SK-N-SH treated with all-trans-retinoic acid at 6 μM for 48 hours (cell line): ENCODE measurements at regions not wholly inside any gene's neighbourhood (a gene's known extent, or its start where the extent isn't known, plus 50 kb on each side); places are given as distances from the start of the nearest gene placed in this dataset.

Experiments
- ATAC-seq: fragments of 200-7000 bp; cut with Tn5 transposase; 3 replicates; pipeline ENCODE4 v1.9.1; 2020; ENCODE audit warnings: mild to moderate bottlenecking, moderate library complexity
- ARNTL ChIP-seq: fragments of 450-650 bp; formaldehyde crosslinking; IDR thresholded peaks from 2 replicates; pipeline ENCODE4 v1.5.0; 2020; ENCODE audit warnings: low read depth, mild to moderate bottlenecking, moderate library complexity, borderline replicate concordance
- BACH2 ChIP-seq: fragments of 250-450 bp; sonication (Bioruptor Pico); IDR thresholded peaks from 2 replicates; pipeline ENCODE4 v1.9.0; 2021; ENCODE audit warnings: mild to moderate bottlenecking, borderline replicate concordance
- ESRRG ChIP-seq: fragments of 250-450 bp; sonication (Bioruptor Pico); IDR thresholded peaks from 2 replicates; pipeline ENCODE4 v1.6.1; 2021; ENCODE audit warnings: mild to moderate bottlenecking
- GLIS3 ChIP-seq: fragments of 250-450 bp; sonication (Bioruptor Pico); IDR thresholded peaks from 2 replicates; pipeline ENCODE4 v1.5.0; 2020; ENCODE audit warnings: mild to moderate bottlenecking, moderate library complexity
- ISL1 ChIP-seq: fragments of 250-450 bp; sonication (Bioruptor Pico); IDR thresholded peaks from 2 replicates; pipeline ENCODE4 v2.1.2; 2022; ENCODE audit warnings: mild to moderate bottlenecking, moderate library complexity
- PPARA ChIP-seq: fragments of 250-450 bp; sonication (Bioruptor Pico); IDR thresholded peaks from 2 replicates; pipeline ENCODE4 v1.5.0; 2020; ENCODE audit warnings: mild to moderate bottlenecking, borderline replicate concordance
- RARB ChIP-seq: fragments of 250-450 bp; sonication (Bioruptor Pico); IDR thresholded peaks from 2 replicates; pipeline ENCODE4 v1.8.0; 2021; ENCODE audit warnings: mild to moderate bottlenecking, moderate library complexity
- SNAI2 ChIP-seq: fragments of 250-450 bp; sonication (Bioruptor Pico); IDR thresholded peaks from 2 replicates; pipeline ENCODE4 v1.5.0; 2020; ENCODE audit warnings: mild to moderate bottlenecking, moderate library complexity
- TCF4 ChIP-seq: fragments of 250-450 bp; sonication (Bioruptor Pico); IDR thresholded peaks from 2 replicates; pipeline ENCODE4 v1.8.0; 2021; ENCODE audit warnings: mild to moderate bottlenecking, moderate library complexity, borderline replicate concordance
- TOX ChIP-seq: fragments of 250-450 bp; sonication (Bioruptor Pico); IDR thresholded peaks from 2 replicates; pipeline ENCODE4 v1.8.0; 2021; ENCODE audit warnings: mild to moderate bottlenecking, moderate library complexity, borderline replicate concordance
- ZC3H10 ChIP-seq: fragments of 250-450 bp; sonication (Bioruptor Pico); IDR thresholded peaks from 2 replicates; pipeline ENCODE4 v1.5.1; 2021; ENCODE audit warnings: mild to moderate bottlenecking, moderate library complexity
- ZFP3 ChIP-seq: fragments of 250-450 bp; sonication (Bioruptor Pico); IDR thresholded peaks from 2 replicates; pipeline ENCODE4 v1.5.0; 2020; ENCODE audit warnings: mild to moderate bottlenecking, moderate library complexity
- ZNF565 ChIP-seq: fragments of 450-650 bp; formaldehyde crosslinking; conservative IDR thresholded peaks from 2 replicates; pipeline ENCODE4 v1.5.0; 2020; ENCODE audit warnings: low read depth, mild to moderate bottlenecking, moderate library complexity
- ZNF8 ChIP-seq: fragments of 450-650 bp; formaldehyde crosslinking; IDR thresholded peaks from 2 replicates; pipeline ENCODE4 v1.5.0; 2020; ENCODE audit warnings: mild to moderate bottlenecking, moderate library complexity
- TF ChIP-seq, protein P1 (sequence below): fragments of 250-450 bp; sonication (Bioruptor Pico); IDR thresholded peaks from 2 replicates; pipeline ENCODE4 v1.5.1; 2020; ENCODE audit warnings: low read depth, mild to moderate bottlenecking, moderate library complexity
- TF ChIP-seq, protein P2 (sequence below): fragments of 250-450 bp; sonication (Bioruptor Pico); IDR thresholded peaks from 2 replicates; pipeline ENCODE4 v1.5.0; 2020; ENCODE audit warnings: mild to moderate bottlenecking, moderate library complexity
- TF ChIP-seq, protein P3 (sequence below): fragments of 250-450 bp; sonication (Bioruptor Pico); IDR thresholded peaks from 2 replicates; pipeline ENCODE4 v1.8.0; 2021; ENCODE audit warnings: low read depth, mild to moderate bottlenecking, moderate library complexity, borderline replicate concordance
- TF ChIP-seq, protein P4 (sequence below): fragments of 250-450 bp; sonication (Bioruptor Pico); IDR thresholded peaks from 2 replicates; pipeline ENCODE4 v1.5.1; 2021; ENCODE audit warnings: mild to moderate bottlenecking, moderate library complexity
- TF ChIP-seq, protein P5 (sequence below): fragments of 250-450 bp; sonication (Bioruptor Pico); IDR thresholded peaks from 2 replicates; pipeline ENCODE4 v1.8.0; 2020; ENCODE audit warnings: mild to moderate bottlenecking, moderate library complexity, borderline replicate concordance

DNA sequence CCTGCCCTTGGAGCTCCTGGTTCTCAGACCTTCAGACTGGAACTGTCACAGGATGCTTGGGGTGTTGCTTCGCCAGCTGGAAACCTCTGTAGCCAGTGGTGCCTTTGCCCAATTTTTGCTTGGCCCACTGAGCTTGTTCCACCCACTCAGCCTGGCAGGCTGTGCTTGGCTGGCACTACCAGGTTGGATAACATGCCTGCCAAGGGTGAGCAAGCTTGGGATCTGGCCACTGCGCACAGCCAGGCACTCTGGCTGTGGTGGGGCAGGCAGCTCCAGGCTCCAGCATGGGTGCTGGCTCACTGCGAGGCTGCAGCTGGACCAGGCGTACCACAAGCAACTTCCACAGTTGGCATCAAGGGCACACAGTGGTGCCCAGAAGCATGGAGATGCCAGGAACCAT lies 967.8 kb upstream of the NCAM2 start:
- TF ChIP-seq ZC3H10 (no peak), GLIS3 (CRISPR knock-in tag) (no peak), TOX (CRISPR knock-in tag) (no peak), RARB (CRISPR knock-in tag) (no peak), ZNF8 (CRISPR knock-in tag) (no peak), ZFP3 (CRISPR knock-in tag) (no peak), ZNF565 (CRISPR knock-in tag) (no peak), PPARA (CRISPR knock-in tag) (no peak)
- TF ChIP-seq, protein P1, sequence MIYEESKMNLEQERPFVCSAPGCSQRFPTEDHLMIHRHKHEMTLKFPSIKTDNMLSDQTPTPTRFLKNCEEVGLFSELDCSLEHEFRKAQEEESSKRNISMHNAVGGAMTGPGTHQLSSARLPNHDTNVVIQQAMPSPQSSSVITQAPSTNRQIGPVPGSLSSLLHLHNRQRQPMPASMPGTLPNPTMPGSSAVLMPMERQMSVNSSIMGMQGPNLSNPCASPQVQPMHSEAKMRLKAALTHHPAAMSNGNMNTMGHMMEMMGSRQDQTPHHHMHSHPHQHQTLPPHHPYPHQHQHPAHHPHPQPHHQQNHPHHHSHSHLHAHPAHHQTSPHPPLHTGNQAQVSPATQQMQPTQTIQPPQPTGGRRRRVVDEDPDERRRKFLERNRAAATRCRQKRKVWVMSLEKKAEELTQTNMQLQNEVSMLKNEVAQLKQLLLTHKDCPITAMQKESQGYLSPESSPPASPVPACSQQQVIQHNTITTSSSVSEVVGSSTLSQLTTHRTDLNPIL = no peak
- TF ChIP-seq, protein P2, sequence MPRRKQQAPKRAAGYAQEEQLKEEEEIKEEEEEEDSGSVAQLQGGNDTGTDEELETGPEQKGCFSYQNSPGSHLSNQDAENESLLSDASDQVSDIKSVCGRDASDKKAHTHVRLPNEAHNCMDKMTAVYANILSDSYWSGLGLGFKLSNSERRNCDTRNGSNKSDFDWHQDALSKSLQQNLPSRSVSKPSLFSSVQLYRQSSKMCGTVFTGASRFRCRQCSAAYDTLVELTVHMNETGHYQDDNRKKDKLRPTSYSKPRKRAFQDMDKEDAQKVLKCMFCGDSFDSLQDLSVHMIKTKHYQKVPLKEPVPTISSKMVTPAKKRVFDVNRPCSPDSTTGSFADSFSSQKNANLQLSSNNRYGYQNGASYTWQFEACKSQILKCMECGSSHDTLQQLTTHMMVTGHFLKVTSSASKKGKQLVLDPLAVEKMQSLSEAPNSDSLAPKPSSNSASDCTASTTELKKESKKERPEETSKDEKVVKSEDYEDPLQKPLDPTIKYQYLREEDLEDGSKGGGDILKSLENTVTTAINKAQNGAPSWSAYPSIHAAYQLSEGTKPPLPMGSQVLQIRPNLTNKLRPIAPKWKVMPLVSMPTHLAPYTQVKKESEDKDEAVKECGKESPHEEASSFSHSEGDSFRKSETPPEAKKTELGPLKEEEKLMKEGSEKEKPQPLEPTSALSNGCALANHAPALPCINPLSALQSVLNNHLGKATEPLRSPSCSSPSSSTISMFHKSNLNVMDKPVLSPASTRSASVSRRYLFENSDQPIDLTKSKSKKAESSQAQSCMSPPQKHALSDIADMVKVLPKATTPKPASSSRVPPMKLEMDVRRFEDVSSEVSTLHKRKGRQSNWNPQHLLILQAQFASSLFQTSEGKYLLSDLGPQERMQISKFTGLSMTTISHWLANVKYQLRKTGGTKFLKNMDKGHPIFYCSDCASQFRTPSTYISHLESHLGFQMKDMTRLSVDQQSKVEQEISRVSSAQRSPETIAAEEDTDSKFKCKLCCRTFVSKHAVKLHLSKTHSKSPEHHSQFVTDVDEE (CRISPR knock-in tag) = no peak
- TF ChIP-seq, protein P3, sequence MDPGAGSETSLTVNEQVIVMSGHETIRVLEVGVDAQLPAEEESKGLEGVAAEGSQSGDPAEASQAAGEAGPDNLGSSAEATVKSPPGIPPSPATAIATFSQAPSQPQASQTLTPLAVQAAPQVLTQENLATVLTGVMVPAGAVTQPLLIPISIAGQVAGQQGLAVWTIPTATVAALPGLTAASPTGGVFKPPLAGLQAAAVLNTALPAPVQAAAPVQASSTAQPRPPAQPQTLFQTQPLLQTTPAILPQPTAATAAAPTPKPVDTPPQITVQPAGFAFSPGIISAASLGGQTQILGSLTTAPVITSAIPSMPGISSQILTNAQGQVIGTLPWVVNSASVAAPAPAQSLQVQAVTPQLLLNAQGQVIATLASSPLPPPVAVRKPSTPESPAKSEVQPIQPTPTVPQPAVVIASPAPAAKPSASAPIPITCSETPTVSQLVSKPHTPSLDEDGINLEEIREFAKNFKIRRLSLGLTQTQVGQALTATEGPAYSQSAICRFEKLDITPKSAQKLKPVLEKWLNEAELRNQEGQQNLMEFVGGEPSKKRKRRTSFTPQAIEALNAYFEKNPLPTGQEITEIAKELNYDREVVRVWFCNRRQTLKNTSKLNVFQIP (CRISPR knock-in tag) = no peak
- TF ChIP-seq, protein P4, sequence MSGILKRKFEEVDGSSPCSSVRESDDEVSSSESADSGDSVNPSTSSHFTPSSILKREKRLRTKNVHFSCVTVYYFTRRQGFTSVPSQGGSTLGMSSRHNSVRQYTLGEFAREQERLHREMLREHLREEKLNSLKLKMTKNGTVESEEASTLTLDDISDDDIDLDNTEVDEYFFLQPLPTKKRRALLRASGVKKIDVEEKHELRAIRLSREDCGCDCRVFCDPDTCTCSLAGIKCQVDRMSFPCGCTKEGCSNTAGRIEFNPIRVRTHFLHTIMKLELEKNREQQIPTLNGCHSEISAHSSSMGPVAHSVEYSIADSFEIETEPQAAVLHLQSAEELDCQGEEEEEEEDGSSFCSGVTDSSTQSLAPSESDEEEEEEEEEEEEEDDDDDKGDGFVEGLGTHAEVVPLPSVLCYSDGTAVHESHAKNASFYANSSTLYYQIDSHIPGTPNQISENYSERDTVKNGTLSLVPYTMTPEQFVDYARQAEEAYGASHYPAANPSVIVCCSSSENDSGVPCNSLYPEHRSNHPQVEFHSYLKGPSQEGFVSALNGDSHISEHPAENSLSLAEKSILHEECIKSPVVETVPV (CRISPR knock-in tag) = no peak
- no peak for ATAC-seq

DNA sequence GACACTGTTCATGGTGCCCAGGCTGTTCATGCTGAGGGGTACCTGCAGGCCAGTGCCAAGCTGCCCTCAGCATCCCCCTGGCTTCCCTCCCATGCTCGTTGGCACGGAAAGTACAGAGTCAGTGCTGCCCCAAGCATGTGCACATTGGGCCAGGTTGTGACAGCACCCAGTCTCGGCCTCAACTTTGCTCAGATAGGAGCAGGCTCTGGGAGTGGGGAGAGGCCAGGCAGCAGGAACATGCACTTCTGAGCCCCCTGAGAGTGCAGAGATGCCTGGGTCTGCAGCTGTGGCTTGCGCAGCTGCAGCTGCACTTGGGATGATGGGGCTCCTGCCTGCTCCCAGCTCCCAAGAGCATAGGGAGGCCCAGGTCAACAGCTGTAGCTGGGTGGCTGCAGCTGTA lies 966.4 kb upstream of the NCAM2 start:
- ATAC-seq = no peak
- TF ChIP-seq, protein P1 = no peak
- TF ChIP-seq TCF4 (CRISPR knock-in tag) (no peak), ZC3H10 (no peak), SNAI2 (CRISPR knock-in tag) (no peak), ZNF8 (CRISPR knock-in tag) (no peak)
- TF ChIP-seq, protein P5, sequence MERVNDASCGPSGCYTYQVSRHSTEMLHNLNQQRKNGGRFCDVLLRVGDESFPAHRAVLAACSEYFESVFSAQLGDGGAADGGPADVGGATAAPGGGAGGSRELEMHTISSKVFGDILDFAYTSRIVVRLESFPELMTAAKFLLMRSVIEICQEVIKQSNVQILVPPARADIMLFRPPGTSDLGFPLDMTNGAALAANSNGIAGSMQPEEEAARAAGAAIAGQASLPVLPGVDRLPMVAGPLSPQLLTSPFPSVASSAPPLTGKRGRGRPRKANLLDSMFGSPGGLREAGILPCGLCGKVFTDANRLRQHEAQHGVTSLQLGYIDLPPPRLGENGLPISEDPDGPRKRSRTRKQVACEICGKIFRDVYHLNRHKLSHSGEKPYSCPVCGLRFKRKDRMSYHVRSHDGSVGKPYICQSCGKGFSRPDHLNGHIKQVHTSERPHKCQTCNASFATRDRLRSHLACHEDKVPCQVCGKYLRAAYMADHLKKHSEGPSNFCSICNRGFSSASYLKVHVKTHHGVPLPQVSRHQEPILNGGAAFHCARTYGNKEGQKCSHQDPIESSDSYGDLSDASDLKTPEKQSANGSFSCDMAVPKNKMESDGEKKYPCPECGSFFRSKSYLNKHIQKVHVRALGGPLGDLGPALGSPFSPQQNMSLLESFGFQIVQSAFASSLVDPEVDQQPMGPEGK (CRISPR knock-in tag) = no peak

DNA sequence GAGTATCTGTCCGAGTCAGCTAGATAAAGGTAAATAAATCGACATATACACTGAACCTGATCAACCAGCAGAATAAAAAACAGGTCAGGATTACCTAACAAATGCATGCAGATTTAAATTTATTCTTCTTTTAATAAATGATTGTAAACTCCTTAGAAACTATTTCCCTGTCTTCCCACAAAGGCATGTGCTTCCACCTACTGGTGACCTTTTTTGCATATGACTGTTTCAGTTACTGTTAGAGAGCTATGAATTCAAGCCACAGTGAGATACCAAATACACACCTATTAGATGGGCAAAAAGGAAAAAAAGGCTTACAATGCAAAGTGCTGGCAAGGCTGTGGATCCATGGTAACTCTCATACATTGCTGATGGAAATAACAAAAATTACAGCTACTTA lies 957.4 kb upstream of the NCAM2 start:
- TF ChIP-seq ARNTL (CRISPR knock-in tag) = no peak
- no peak for TF ChIP-seq BACH2 (CRISPR knock-in tag)
- no peak for TF ChIP-seq ZFP3 (CRISPR knock-in tag)
- TF ChIP-seq ESRRG = no peak
- TF ChIP-seq, protein P4 (CRISPR knock-in tag) = no peak
- TF ChIP-seq SNAI2 (CRISPR knock-in tag) = no peak
- TF ChIP-seq ISL1 (CRISPR knock-in tag) = no peak
- no peak for ATAC-seq
